ENCODE measurements at regions not wholly inside any gene's neighbourhood (a gene's known extent, or its start where the extent isn't known, plus 50 kb on each side); places are given as distances from the start of the nearest gene placed in this dataset.

DNA sequence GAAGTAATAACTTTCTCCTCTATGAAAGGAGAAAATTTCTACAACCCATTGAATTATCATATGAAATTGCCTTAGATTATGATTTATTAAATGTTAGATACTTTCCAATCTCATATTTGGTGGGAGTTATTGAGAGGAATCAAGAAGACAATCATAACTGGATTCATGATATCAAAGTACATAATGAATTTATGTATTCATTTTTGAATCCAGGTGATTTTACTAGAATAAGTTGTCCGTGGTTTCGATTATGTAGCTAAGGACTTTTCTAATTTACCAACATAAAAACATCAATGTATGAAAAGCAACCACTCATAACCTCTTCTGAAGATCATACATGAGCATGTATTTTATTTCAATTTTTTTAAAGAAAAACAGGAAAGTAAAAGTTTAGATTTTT is 1225.0 kb upstream of the MIR17HG start:
- H3K4me2 ChIP-seq, result no peak overlapping the region
- H3K4me3 ChIP-seq, result no peak overlapping the region
- intact Hi-C loops (cut with micrococcal nuclease; ENCODE audit: unreplicated experiment), result no loop called here
- no peaks in the 10 kb centered on the region for H3K79me2 ChIP-seq (ENCODE audit: low read depth)
- no peaks in the 10 kb centered on the region for H3K9me3 ChIP-seq (ENCODE audit: insufficient read depth, low read depth)
- no peak for DNase-seq
- H3F3A ChIP-seq (ENCODE audit: insufficient read depth, low read depth), result no peaks in the 10 kb centered on the region
- H3K27ac ChIP-seq, result no peak overlapping the region
- H3K9me2 ChIP-seq (ENCODE audit: insufficient read depth), result no peaks in the 10 kb centered on the region
- no peak overlapping the region for H2AFZ ChIP-seq
- H3K4me1 ChIP-seq (replicated peaks; ENCODE audit: insufficient read depth), result no peaks in the 10 kb centered on the region
- no TSS peak for BruUV-seq (replicated peaks)
- no peak for TF ChIP-seq EZH2 (IDR thresholded peaks at IDR 0.05; ENCODE audit: low read depth)
- TF ChIP-seq, protein P1, sequence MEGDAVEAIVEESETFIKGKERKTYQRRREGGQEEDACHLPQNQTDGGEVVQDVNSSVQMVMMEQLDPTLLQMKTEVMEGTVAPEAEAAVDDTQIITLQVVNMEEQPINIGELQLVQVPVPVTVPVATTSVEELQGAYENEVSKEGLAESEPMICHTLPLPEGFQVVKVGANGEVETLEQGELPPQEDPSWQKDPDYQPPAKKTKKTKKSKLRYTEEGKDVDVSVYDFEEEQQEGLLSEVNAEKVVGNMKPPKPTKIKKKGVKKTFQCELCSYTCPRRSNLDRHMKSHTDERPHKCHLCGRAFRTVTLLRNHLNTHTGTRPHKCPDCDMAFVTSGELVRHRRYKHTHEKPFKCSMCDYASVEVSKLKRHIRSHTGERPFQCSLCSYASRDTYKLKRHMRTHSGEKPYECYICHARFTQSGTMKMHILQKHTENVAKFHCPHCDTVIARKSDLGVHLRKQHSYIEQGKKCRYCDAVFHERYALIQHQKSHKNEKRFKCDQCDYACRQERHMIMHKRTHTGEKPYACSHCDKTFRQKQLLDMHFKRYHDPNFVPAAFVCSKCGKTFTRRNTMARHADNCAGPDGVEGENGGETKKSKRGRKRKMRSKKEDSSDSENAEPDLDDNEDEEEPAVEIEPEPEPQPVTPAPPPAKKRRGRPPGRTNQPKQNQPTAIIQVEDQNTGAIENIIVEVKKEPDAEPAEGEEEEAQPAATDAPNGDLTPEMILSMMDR (conservative IDR thresholded peaks at IDR 0.05), result no peak
- POLR2A ChIA-PET (ENCODE audit: unreplicated experiment), result no interaction called here
- H3K36me3 ChIP-seq (ENCODE audit: low read depth), result no peaks in the 10 kb centered on the region
- no peaks in the 10 kb centered on the region for H4K20me1 ChIP-seq (ENCODE audit: insufficient read depth)
- H3K27me3 ChIP-seq (ENCODE audit: insufficient read depth, low read depth), result no peaks in the 10 kb centered on the region
- CTCF ChIA-PET, result no interaction called here

DNA sequence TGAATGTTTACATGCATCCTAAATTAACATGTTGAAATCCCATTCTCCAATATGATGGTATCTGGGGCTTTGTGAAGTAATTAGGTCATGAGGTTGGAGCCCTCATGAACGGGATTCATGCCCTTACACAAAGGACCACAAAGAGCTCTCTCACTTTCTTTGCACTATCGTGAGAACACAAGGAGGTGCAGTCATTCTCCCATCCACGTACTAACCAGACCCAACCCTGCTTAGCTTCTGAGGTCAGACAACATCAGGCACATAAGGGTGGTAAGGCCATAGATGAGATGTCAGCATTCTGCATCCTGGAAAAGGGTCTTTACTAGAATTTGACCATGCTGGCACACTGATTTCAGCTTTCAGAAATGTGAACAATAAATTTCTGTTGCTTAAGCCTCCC is 1211.9 kb upstream of the MIR17HG start:
- no peak for DNase-seq
- TF ChIP-seq EZH2 (IDR thresholded peaks at IDR 0.05; ENCODE audit: low read depth), result no peak
- TF ChIP-seq, protein P1 (conservative IDR thresholded peaks at IDR 0.05), result no peak
- POLR2A ChIA-PET (ENCODE audit: unreplicated experiment), result no interaction called here
- Histone ChIP-seq H3K4me3 (no peak overlapping the region), H3K27ac (no peak overlapping the region), H3K9me3 (ENCODE audit: insufficient read depth, low read depth) (no peaks in the 10 kb centered on the region), H3K4me2 (no peak overlapping the region), H3K79me2 (ENCODE audit: low read depth) (no peaks in the 10 kb centered on the region), H4K20me1 (ENCODE audit: insufficient read depth) (no peaks in the 10 kb centered on the region), H3K27me3 (ENCODE audit: insufficient read depth, low read depth) (no peaks in the 10 kb centered on the region), H3F3A (ENCODE audit: insufficient read depth, low read depth) (no peaks in the 10 kb centered on the region), H3K36me3 (ENCODE audit: low read depth) (no peaks in the 10 kb centered on the region), H2AFZ (no peak overlapping the region), H3K9me2 (ENCODE audit: insufficient read depth) (no peaks in the 10 kb centered on the region), H3K4me1 (replicated peaks; ENCODE audit: insufficient read depth) (no peaks in the 10 kb centered on the region)
- intact Hi-C loops (cut with micrococcal nuclease; ENCODE audit: unreplicated experiment), result no loop called here
- CTCF ChIA-PET, result no interaction called here
- BruUV-seq (replicated peaks), result no TSS peak

DNA sequence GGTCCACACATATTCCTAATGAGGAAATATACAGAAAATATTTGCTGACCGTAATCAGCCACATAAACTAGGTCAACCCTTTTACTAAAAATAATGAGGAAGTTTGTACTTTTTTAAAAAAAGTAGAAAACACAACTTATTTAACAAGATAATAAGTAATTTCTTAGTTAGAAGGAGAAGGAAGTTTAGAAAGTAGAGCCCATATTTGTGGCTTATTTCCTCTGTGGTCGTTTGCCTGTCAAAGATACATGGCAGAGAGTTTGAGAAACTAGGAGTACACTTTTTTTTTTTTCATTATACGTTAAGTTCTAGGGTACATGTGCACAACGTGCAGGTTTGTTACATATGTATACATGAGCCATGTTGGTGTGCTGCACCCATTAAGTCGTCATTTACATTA is 1205.2 kb upstream of the MIR17HG start:
- DNase-seq, result no peak
- no peaks in the 10 kb centered on the region for H3K9me2 ChIP-seq (ENCODE audit: insufficient read depth)
- no peaks in the 10 kb centered on the region for H3K9me3 ChIP-seq (ENCODE audit: insufficient read depth, low read depth)
- POLR2A ChIA-PET (ENCODE audit: unreplicated experiment), result no interaction called here
- no peak overlapping the region for H2AFZ ChIP-seq
- CTCF ChIA-PET, result no interaction called here
- no peak for TF ChIP-seq EZH2 (IDR thresholded peaks at IDR 0.05; ENCODE audit: low read depth)
- TF ChIP-seq, protein P1 (conservative IDR thresholded peaks at IDR 0.05), result no peak
- no peaks in the 10 kb centered on the region for H4K20me1 ChIP-seq (ENCODE audit: insufficient read depth)
- no peaks in the 10 kb centered on the region for H3K4me1 ChIP-seq (replicated peaks; ENCODE audit: insufficient read depth)
- no peaks in the 10 kb centered on the region for H3K79me2 ChIP-seq (ENCODE audit: low read depth)
- no peaks in the 10 kb centered on the region for H3K27me3 ChIP-seq (ENCODE audit: insufficient read depth, low read depth)
- no peak overlapping the region for H3K27ac ChIP-seq
- no peak overlapping the region for H3K4me2 ChIP-seq
- no TSS peak for BruUV-seq (replicated peaks)
- no peaks in the 10 kb centered on the region for H3K36me3 ChIP-seq (ENCODE audit: low read depth)
- intact Hi-C loops (cut with micrococcal nuclease; ENCODE audit: unreplicated experiment), result no loop called here
- H3F3A ChIP-seq (ENCODE audit: insufficient read depth, low read depth), result no peaks in the 10 kb centered on the region
- H3K4me3 ChIP-seq, result no peak overlapping the region
